HG03342 (cell line): ENCODE measurements at regions not wholly inside any gene's neighbourhood (a gene's known extent, or its start where the extent isn't known, plus 50 kb on each side); places are given as distances from the start of the nearest gene placed in this dataset.

Experiments
- ATAC-seq: cut with Tn5 transposase; IDR thresholded peaks from one replicate; pipeline ENCODE4 v1.9.1; 2021; ENCODE audit warnings: mild to moderate bottlenecking, moderate library complexity; ENCODE audit not compliant: unreplicated experiment

- no peak for ATAC-seq
Measured at GRCh38 chr9:85268131-85268530, 473.6 kb downstream of the AGTPBP1 start.

GRCh38 chr9:85264695-85265094, 477.1 kb downstream of the AGTPBP1 start:
- ATAC-seq = no peak

- no peak for ATAC-seq
Measured at GRCh38 chr9:85263288-85263687, 478.5 kb downstream of the AGTPBP1 start.

GRCh38 chr9:85262333-85262732, 479.4 kb downstream of the AGTPBP1 start:
- no peak for ATAC-seq

- ATAC-seq = no peak
Measured at GRCh38 chr9:85260275-85260845, 481.4 kb downstream of the AGTPBP1 start.

GRCh38 chr9:85258823-85259370, 482.9 kb downstream of the AGTPBP1 start:
- ATAC-seq = peak; percentile 77

- ATAC-seq = no peak
Measured at GRCh38 chr9:85258236-85258635, 483.5 kb downstream of the AGTPBP1 start.

GRCh38 chr9:85249313-85249621, 492.5 kb downstream of the AGTPBP1 start:
- ATAC-seq = no peak

- ATAC-seq = no peak
Measured at GRCh38 chr9:85248514-85249312, 493.0 kb downstream of the AGTPBP1 start.

GRCh38 chr9:85246541-85246940, 495.2 kb downstream of the AGTPBP1 start:
- no peak for ATAC-seq

- ATAC-seq = no peak
Measured at GRCh38 chr9:85244856-85245255, 496.9 kb downstream of the AGTPBP1 start.

- ATAC-seq = no peak
Measured at GRCh38 chr9:85243977-85244376, 497.8 kb downstream of the AGTPBP1 start.

GRCh38 chr9:85237478-85237877, 504.3 kb downstream of the AGTPBP1 start:
- ATAC-seq = no peak

- ATAC-seq = no peak
Measured at GRCh38 chr9:85230081-85230480, 511.7 kb downstream of the AGTPBP1 start.

- ATAC-seq = no peak
Measured at GRCh38 chr9:85228111-85228855, 513.5 kb downstream of the AGTPBP1 start.

- ATAC-seq = no peak
Measured at GRCh38 chr9:85225180-85225579, 516.6 kb downstream of the AGTPBP1 start.

GRCh38 chr9:85224729-85225128, 517.0 kb downstream of the AGTPBP1 start:
- ATAC-seq = no peak

GRCh38 chr9:85224301-85224700, 517.5 kb downstream of the AGTPBP1 start:
- no peak for ATAC-seq

GRCh38 chr9:85223506-85224125, 518.1 kb downstream of the AGTPBP1 start:
- ATAC-seq = no peak

- no peak for ATAC-seq
Measured at GRCh38 chr9:85216601-85217000, 525.2 kb downstream of the AGTPBP1 start.

GRCh38 chr9:85215961-85216360, 525.8 kb downstream of the AGTPBP1 start:
- no peak for ATAC-seq
